Ovary (tissue), 7 donors: ENCODE measurements at regions not wholly inside any gene's neighbourhood (a gene's known extent, or its start where the extent isn't known, plus 50 kb on each side); places are given as distances from the start of the nearest gene placed in this dataset.

Experiments used
- DNase-seq, 5 donors: peaks; one replicate each; pipeline ENCODE4 v3.0.0-alpha.2; 2019 to 2020
- H3K27ac ChIP-seq, 2 donors: fragments of 200-600 bp; one replicate each; pipeline versions ENCODE4 v1.5.1 to v1.8.0; 2019 to 2022
- H3K27me3 ChIP-seq: fragments of 200-600 bp; one replicate; pipeline ENCODE4 v1.8.0; 2022
- H3K36me3 ChIP-seq: fragments of 200-600 bp; sonication (generic); one replicate; pipeline ENCODE4 v1.5.1; 2019
- H3K4me1 ChIP-seq: one replicate; pipeline ENCODE4 v1.8.1; 2013; ENCODE audit warnings: mild to moderate bottlenecking, moderate library complexity; ENCODE audit not compliant: insufficient read depth
- H3K4me3 ChIP-seq: fragments of 200-600 bp; sonication (generic); one replicate; pipeline ENCODE4 v1.5.1; 2017
- H3K9me3 ChIP-seq, 2 donors: fragments of 200-600 bp in 1 of 2; sonication (generic) in 1 of 2; one replicate each; pipeline versions ENCODE4 v1.5.1 to v1.8.1; 2013 to 2019; ENCODE audit warnings: mild to moderate bottlenecking in 1 of 2, moderate library complexity in 1 of 2
- EP300 ChIP-seq: sonication (generic); formaldehyde crosslinking; IDR thresholded peaks from one replicate; pipeline ENCODE4 v1.6.1; 2017; ENCODE audit warnings: antibody characterized with exemption
- POLR2A ChIP-seq: fragments of 450-650 bp; IDR thresholded peaks from one replicate; pipeline ENCODE4 v1.6.1; 2017; ENCODE audit warnings: antibody characterized with exemption, mild to moderate bottlenecking, moderate library complexity
- WGBS, 3 donors: extraction: QIAGEN DNeasy Blood & Tissue Kit in 1 of 3; methylation state at CpG; one replicate each; pipeline versions ENCODE4 v1.1.5 to v1.1.7; 2013 to 2017; 5-methylcytosine and 5-hydroxymethylcytosine counted together
- intact Hi-C, 4 donors: fragments of 100-400 bp; cut with DNase I; formaldehyde crosslinking; loops; one replicate each; pipeline versions ENCODE4 v1.11.0 to v1.15.1; 2022 to 2023
- TF ChIP-seq, protein P1 (sequence below), 3 donors: fragments of 450-650 bp in 2 of 3; fragments of 200-600 bp in 1 of 3; IDR thresholded peaks; one replicate each; pipeline versions ENCODE4 v1.5.1 to v1.8.0; 2016 to 2022; ENCODE audit warnings: antibody characterized with exemption in 3 of 3, mild to moderate bottlenecking in 1 of 3
- donor health status: DM: no; HTN: no; CAD: no; lungs with moderate emphysema.
- donor health status: DM: no; HTN: no; CAD: no.
- donor health status: Bipolar disorder and iron deficiency.
- donor health status: DM: no; HTN: no; CAD: no.
- donor health status: DM: yes; HTN: yes; CAD: no.

DNA sequence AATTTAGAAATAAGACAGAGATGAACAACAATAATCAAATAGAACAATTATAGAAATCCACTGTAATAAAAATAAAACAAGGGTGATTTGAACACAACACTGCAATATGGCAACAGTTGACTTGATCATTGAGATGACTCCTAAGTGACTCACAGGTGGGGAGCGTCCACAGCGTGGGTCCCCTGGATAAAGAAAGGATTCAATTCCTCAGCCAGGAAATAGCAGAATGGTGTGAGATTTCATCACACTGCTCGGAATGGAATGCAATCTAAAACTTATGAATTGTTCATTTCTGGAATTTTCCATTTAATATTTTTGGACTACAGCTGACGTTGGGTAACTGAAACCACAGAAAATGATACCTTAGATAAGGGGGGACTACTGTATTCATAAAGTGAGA is 82.0 kb downstream of the CNTN3 start:
- H3K4me1 ChIP-seq, result no peaks in the 10 kb centered on the region
- H3K4me3 ChIP-seq, result no peak overlapping the region
- 37 to 57% (median 45%) methylated on average over 4 of the region's 4 CpGs for WGBS, 3 donors
- H3K27ac ChIP-seq, result no peak overlapping the region
- DNase-seq, result no peak
- intact Hi-C loops, result no loop called here
- H3K27me3 ChIP-seq, result no peaks in the 10 kb centered on the region
- TF ChIP-seq, protein P1, sequence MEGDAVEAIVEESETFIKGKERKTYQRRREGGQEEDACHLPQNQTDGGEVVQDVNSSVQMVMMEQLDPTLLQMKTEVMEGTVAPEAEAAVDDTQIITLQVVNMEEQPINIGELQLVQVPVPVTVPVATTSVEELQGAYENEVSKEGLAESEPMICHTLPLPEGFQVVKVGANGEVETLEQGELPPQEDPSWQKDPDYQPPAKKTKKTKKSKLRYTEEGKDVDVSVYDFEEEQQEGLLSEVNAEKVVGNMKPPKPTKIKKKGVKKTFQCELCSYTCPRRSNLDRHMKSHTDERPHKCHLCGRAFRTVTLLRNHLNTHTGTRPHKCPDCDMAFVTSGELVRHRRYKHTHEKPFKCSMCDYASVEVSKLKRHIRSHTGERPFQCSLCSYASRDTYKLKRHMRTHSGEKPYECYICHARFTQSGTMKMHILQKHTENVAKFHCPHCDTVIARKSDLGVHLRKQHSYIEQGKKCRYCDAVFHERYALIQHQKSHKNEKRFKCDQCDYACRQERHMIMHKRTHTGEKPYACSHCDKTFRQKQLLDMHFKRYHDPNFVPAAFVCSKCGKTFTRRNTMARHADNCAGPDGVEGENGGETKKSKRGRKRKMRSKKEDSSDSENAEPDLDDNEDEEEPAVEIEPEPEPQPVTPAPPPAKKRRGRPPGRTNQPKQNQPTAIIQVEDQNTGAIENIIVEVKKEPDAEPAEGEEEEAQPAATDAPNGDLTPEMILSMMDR (IDR thresholded peaks at IDR 0.05), result no peak
- no peak for TF ChIP-seq EP300
- no peak for TF ChIP-seq POLR2A
- no peaks in the 10 kb centered on the region for H3K9me3 ChIP-seq
- no peaks in the 10 kb centered on the region for H3K36me3 ChIP-seq

DNA sequence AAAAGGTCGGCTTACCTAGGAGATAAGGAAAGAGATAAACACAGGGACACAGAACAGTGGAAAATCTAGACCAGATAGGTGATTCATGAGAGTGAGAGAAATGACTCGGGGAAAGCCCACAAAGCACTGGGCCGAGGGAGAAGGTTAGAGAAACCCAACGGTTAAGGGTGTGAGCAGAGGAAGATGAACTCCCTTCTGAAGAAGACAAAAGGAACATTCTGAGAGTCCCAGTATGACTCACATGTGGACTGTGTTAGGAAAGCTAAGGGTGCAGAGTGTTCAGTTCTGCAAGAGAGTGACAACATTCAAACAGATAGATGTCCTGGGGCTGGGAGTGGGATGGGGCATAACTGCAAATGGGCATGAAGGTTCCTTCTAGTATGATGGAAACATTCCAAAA is 83.0 kb downstream of the CNTN3 start:
- 83 to 88% (median 85%) methylated on average over 4 of the region's 4 CpGs for WGBS, 3 donors
- no peak overlapping the region for H3K4me3 ChIP-seq
- no peak for TF ChIP-seq EP300
- TF ChIP-seq, protein P1 (IDR thresholded peaks at IDR 0.05), result no peak
- TF ChIP-seq POLR2A, result no peak
- no peaks in the 10 kb centered on the region for H3K9me3 ChIP-seq
- H3K27ac ChIP-seq, result no peak overlapping the region
- H3K27me3 ChIP-seq, result no peaks in the 10 kb centered on the region
- intact Hi-C loops, result no loop called here
- no peaks in the 10 kb centered on the region for H3K36me3 ChIP-seq
- DNase-seq, result no peak
- H3K4me1 ChIP-seq, result no peaks in the 10 kb centered on the region

DNA sequence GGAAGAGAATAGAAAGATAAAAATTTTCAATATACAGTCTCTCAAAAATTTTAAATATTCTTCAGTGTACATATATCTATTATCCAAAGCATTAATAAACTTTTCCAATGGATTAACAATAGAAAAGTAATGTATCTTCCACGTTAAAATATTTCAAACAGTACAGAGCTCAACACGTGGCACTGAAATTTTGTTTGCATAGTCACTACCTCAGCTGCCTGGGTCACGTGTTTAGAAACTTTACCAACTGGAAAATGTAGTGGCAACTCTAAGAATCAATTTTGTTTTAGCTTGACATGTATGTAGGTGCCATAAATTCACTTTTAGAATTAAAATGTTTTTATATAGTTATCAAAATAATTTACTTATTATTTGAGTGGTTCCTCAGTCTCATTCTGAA is 85.3 kb downstream of the CNTN3 start:
- Histone ChIP-seq H3K27ac (no peak overlapping the region), H3K36me3 (no peaks in the 10 kb centered on the region), H3K9me3 (no peaks in the 10 kb centered on the region), H3K4me3 (no peak overlapping the region), H3K4me1 (no peaks in the 10 kb centered on the region), H3K27me3 (no peaks in the 10 kb centered on the region)
- 73 to 85% (median 83%) methylated on average over 3 of the region's 3 CpGs for WGBS, 3 donors
- TF ChIP-seq, protein P1 (IDR thresholded peaks at IDR 0.05), result no peak
- TF ChIP-seq EP300 (no peak), POLR2A (no peak)
- DNase-seq, result no peak
- intact Hi-C loops, result no loop called here

DNA sequence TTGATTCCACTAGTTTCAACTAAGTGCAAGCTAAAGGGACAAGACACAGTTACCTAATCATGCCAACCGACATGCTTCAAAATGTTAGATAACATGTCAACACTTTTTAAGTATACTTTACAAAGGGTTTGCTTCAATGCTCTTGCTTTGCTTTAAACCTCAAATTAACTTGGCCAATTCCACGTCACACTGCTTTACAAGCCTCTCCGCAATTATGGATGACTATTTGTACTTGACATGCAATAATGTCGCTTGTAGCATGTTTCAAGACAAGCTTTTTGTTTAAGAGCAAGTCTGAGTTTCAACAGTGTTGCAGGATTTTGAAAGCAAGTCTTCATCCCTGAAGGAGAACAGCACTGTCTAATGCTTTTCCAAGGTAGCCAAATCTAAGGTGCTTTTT is 86.9 kb downstream of the CNTN3 start:
- no peaks in the 10 kb centered on the region for H3K9me3 ChIP-seq
- no peaks in the 10 kb centered on the region for H3K4me1 ChIP-seq
- H3K27ac ChIP-seq, result no peak overlapping the region
- intact Hi-C loops, result no loop called here
- no peak for DNase-seq
- WGBS, 3 donors, result 81 to 93% (median 91%) methylated on average over 4 of the region's 4 CpGs
- H3K4me3 ChIP-seq, result no peak overlapping the region
- TF ChIP-seq EP300, result no peak
- TF ChIP-seq, protein P1 (IDR thresholded peaks at IDR 0.05), result no peak
- no peak for TF ChIP-seq POLR2A
- no peaks in the 10 kb centered on the region for H3K36me3 ChIP-seq
- H3K27me3 ChIP-seq, result no peaks in the 10 kb centered on the region

DNA sequence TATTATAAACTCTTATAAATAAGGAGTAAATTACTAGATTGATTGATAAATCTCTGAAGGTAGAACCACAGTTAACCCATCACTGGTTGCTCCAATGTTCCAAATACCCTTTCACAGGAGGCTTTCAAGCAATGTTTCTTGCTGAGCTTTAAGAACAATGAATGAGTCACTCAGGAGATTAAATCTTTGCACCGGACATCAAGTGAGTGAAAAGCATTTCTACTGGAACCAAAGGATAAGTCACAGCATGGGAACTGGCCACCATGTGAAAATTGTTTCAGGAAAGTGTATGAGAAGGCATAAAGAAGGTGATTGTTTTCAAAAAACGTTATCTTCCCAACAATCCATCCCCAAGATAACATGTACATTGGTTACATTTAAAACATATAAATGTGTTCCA is 90.6 kb downstream of the CNTN3 start:
- Histone ChIP-seq H3K9me3 (no peaks in the 10 kb centered on the region), H3K27ac (no peak overlapping the region), H3K36me3 (no peaks in the 10 kb centered on the region), H3K27me3 (no peaks in the 10 kb centered on the region), H3K4me3 (no peak overlapping the region), H3K4me1 (no peaks in the 10 kb centered on the region)
- no peak for TF ChIP-seq EP300
- TF ChIP-seq, protein P1 (IDR thresholded peaks at IDR 0.05), result no peak
- no peak for TF ChIP-seq POLR2A
- DNase-seq, result no peak
- intact Hi-C loops, result no loop called here
- WGBS, 3 donors, result 57 to 84% (median 77%) methylated on average over 2 of the region's 2 CpGs
